ENCODE measurements at regions not wholly inside any gene's neighbourhood (a gene's known extent, or its start where the extent isn't known, plus 50 kb on each side); places are given as distances from the start of the nearest gene placed in this dataset.

DNA sequence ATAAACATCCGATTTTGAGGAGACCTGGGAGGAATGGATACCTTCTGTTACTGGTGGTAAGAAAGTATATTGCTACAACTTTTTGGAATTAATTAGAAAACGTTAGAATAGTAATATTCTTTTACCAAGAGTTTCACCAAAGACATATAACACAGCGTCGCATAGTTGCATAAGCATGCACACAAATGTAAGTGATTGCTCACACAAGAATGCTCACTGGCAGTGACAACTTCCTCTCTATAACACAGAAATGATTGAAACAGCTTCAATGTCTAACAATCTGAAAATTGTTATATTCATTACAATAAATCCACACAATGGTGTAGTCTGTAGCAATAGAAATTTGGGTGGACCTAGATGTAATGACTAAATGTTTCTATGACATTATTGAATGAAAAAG is 998.6 kb downstream of the TTLL7 start:
- no peak for TF ChIP-seq POLR2AphosphoS5 (IDR thresholded peaks at IDR 0.05; ENCODE audit: borderline replicate concordance, low read depth, low read length)
- TF ChIP-seq EZH2 (IDR thresholded peaks at IDR 0.05): no peak
- TF ChIP-seq FOXP2 (optimal IDR thresholded peaks at IDR 0.05; ENCODE audit: control extremely low read depth, extremely low read length, insufficient read depth): no peak

Data from SK-N-MC (cell line).